ENCODE measurements at regions not wholly inside any gene's neighbourhood (a gene's known extent, or its start where the extent isn't known, plus 50 kb on each side); places are given as distances from the start of the nearest gene placed in this dataset.

- DNase-seq: no peak
Measured at GRCh38 chr6:166687879-166688205, 60.8 kb upstream of the RPS6KA2 start.

GRCh38 chr6:166687070-166687878 lies 60.2 kb upstream of the RPS6KA2 start:
- DNase-seq: no peak

- DNase-seq: no peak
Measured at GRCh38 chr6:166686317-166686716, 59.3 kb upstream of the RPS6KA2 start.

DNA sequence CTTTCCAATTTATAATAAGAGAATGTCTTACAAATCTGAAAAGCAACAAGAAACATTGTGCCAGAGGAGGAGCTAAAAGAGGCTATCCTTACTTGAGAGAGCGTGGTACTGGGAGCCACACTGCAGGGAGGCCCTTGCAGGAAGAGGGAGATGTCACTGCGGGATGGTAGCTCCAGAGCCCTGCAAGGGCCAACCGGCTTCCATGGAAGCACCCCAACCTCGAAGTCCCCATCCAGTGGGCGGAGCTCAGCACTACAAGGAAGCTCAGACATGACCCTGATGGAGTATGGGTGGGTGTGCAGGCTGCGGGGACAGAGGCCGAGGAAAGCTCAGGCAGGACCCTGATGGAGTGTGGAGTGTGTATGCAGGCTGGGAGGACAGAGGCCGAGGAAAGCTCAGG lies 57.8 kb upstream of the RPS6KA2 start:
- DNase-seq: no peak

DNA sequence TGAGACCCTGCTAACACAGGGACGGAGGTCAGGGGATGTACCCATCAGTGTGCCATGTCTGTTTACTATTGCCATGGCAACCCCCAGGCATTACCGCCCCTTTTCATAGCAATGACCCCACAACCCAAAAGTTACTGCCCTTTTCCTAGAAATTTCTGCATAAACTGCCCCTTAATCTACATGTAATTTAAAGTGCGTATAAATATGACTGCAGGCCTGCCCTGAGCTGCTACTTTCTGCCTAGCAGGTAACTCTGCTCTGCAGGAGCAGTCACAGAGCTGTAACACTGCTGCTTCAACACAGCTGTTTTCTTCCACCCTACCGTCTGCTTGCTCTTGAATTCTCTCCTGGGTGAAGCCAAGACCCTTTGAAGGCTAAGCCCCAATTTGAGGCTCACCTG lies 57.1 kb upstream of the RPS6KA2 start:
- DNase-seq: no peak

GRCh38 chr6:166683477-166683876 lies 56.4 kb upstream of the RPS6KA2 start:
- no peak for DNase-seq

- no peak for DNase-seq
Measured at GRCh38 chr6:166679566-166679965, 52.5 kb upstream of the RPS6KA2 start.

GRCh38 chr6:166678426-166678825 lies 51.4 kb upstream of the RPS6KA2 start:
- DNase-seq: no peak

DNA sequence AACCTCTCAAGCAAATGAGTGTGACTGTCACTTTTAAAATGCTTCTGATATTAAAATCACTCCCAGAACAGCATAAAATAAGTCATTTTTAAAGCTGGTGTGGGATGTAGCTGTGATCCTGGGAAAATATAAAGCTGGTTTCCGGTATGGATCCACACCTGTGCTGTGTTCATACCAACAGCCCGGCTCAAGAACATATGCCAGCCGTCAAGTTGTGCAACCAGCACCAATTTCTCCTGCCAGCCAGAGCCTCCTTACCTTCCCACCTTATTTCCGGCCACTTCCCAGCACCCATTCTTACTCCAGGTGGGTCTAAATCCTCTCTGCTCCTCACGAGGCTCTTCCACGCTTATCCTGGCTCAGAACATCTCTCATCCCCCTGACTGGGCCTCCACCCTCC lies 50.9 kb upstream of the RPS6KA2 start:
- DNase-seq: no peak
